GM21526 (cell line): ENCODE measurements at regions not wholly inside any gene's neighbourhood (a gene's known extent, or its start where the extent isn't known, plus 50 kb on each side); places are given as distances from the start of the nearest gene placed in this dataset.
"Not testable (repeated sequence)": the region's sequence is repeated elsewhere in the genome, so short reads cannot be mapped to it uniquely, and the experiment has no call there.

Source experiments
- ATAC-seq: cut with Tn5 transposase; IDR thresholded peaks from one replicate; pipeline ENCODE4 v1.9.1; 2021; ENCODE audit warnings: moderate library complexity; ENCODE audit not compliant: unreplicated experiment, low FRiP score

DNA sequence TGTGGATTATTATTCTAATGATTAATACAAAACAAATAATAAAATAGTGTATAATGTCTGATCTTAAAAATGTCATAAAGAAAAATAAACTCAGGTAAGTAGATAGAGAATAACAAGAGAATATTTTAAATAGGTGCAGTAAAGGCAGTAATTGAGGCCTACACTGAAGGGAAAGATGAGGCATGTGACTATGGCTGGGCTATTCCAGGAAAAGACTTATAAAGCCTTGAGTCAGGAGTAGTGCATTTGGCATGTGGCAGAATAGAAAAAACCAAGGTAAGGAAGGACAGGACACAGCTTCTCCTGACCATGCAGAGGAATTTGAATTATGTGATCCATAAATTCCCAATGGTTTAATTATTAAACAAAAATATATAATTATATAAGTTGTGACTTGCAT, 215.6 kb upstream of the C1QTNF3 start:
- not testable (repeated sequence) for ATAC-seq

DNA sequence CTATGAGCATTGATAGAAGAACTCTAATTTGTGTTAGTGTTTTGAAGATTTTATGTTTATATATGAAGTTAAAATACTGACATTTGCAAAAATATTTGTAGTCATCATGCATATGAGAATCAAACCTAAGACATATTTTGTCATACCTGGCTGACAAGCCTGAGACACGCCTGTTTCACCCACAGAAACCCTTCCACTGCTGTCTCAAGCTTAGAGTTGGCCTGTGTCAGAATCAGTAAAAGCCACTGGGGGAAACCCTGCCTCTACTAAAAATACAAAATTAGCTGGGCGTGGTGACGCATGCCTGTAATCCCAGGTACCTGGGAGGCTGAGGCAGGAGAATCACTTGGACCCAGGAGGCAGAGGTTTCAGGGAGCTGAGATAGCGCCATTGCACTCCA, 218.0 kb upstream of the C1QTNF3 start:
- ATAC-seq: not testable (repeated sequence)

DNA sequence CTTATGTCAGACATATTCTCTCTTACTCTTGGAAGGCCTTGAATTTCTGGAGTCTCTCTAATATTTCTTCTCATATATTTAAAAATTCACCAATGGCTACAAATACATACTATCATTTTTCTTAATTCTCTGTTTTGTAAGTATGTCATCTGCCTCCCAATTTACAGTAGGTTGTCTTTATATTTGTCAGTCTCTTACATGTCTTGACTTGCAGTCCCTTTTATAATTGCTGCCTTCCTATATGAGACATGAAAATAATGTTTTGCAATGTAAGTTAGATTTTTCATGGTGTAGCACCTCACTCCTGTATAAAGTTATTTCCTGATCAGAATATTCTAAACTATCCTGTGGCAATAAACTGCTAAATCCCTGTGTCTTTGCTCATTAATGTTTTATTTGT, 223.1 kb upstream of the C1QTNF3 start:
- ATAC-seq: not testable (repeated sequence)

DNA sequence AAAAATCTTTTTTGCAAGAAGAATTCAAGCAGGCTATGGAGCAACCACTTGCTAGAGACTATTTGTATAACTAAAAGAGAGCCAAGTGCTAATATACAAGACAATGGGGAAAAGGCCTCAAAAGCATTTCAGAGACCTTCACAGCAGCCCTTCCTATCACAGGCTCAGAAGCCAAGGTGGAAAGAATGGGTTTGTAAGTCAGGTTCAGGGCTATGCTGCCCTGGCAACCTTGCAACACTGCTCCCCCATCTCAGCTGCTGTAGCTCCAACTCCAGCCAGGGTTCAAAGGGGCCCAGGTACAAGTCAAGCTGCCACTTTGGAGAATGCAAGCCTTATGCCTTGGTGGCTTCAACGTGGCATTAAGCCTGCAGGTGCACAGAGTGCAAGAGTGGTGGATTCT, 253.7 kb upstream of the C1QTNF3 start:
- ATAC-seq: not testable (repeated sequence)

DNA sequence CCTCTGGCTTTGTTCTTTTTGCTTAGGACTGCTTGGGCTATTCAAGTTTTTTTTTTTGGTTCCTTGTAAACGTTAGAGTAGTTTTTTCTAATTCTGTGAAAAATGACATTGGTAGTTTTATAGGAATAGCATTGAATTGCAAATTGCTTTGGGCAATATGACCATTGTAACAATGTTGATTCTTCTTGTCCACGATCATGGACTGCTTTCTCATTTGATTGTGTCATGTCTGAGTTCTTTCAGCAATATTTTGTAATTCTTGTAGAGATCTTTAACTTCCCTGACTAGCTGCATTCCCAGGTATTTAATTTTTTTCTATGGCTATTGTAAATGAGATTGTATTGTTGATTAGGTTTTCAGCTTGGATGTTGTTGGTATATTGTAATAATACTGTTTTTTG, 286.2 kb upstream of the C1QTNF3 start:
- ATAC-seq: not testable (repeated sequence)

DNA sequence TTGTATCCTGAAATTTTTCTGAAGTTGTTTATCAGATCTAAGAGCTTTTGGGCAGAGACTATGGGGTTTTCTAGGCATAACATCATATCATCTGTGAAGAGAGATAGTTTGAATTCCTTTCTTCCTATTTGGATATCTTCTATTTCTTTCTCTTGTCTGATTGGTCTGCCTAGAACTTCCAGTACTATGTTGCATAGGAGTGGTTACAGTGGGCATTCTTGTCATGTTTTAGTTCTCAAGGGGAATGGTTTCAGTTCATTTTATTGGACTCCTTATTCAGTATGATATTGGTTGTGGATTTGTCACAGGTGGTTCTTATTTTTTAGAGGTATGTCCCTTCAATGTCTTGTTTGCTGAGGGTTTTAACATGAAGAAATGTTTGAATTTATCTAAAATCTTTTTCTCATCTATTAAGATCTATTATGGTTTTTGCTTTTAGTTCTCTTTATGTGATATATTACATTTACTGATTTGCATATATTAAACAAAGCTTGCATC, 286.6 kb upstream of the C1QTNF3 start:
- not testable (repeated sequence) for ATAC-seq

DNA sequence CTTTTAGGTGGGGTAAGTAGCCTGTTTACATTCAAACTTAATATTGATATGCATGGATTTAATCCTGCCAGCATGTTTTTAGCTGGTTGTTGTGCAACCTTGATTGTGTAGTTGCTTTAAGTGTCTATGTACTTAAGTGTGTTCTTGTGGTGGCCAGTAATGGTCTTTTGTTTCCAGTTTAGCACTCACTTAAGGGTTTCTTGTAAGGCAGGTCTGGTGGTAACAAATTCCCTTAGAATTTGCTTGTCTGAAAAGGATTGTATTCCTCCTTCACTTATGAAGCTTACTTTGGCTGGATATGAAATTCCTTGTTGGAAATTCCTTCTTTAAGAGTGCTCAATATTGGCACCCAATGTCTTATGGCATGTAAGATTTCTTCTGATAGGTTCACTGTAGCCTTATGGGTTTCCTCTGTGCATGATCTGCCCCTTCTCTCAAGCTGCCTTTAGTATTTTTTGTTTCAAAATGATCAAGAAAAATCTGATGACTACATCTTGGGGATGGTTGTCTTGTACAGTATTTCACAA, 289.0 kb upstream of the C1QTNF3 start:
- ATAC-seq: not testable (repeated sequence)

DNA sequence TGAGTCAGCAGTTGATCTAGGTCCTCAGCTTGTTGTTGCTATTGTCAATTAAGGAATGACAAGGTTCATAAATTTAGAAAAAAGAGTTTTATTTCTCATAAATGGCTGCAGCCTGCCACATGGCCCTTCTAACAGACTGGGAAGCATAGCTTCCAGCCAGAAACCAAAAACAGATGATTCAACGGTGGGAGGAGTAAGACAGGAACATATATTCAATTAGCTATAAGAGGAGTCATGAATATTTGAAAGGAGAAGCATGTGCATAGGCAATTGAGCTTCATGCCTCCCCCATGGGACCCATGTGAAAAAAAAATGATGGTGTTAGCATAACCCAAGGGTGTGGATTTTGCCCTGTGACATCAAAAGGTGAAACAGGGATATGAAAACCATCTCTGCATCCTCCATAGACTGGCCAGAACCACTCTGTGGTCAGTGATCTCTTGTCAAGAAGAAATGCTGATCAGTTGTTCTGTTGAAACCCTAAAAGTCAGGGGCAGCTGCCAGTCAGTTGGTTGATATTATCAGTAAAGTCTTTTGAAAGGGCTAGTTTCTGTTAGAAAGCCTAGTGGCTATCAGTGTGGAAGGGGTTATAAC, 296.5 kb upstream of the C1QTNF3 start:
- not testable (repeated sequence) for ATAC-seq

DNA sequence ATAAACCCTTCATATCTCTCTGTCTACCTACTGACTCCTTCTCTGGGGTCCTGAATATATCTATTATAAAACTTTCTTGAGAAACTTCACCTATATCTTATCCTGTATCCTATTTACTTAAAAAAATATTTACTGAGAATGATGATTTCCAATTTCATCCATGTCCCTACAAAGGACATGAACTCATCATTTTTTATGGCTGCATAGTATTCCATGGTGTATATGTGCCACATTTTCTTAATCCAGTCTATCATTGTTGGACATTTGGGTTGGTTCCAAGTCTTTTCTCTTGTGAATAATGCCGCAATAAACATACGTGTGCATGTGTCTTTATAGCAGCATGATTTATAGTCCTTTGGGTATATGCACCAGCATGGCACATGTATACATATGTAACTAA, 301.7 kb upstream of the RAI14 start:
- not testable (repeated sequence) for ATAC-seq

DNA sequence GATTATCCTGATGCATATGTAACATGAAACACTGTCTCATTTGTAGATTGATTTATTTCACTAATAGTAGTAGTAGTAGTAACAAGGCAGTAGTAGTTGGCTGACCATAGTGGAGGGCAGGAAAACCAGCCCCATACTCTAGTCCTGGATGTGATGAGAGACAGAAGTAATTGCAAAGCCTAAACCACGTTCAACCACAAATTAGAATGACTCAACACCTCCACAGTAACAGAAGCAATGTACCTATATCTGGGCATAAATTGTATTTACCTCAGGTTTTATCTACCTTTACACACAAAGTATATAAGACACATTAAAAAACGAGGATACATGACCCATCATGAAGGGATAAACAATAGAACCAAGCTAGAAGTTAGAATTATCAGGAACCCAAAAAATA, 284.7 kb upstream of the RAI14 start:
- ATAC-seq: not testable (repeated sequence)

DNA sequence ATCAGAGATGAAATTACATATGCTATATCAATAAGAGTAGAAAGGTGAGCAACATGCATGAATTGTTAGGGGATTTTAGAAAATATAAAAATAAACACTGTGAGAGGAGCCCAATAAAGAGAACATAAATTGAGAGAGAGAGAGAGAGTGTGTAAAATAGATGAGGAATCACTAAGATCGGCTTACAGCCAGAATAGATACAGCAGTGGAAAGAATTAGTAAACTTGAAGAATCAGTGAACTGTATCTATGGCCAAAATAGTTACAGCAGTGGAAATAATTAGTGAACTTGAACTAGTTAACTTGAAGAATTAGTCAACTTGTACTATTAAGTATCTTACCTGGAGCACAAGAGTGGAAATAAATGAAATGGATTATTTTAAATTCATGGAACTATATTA, 284.3 kb upstream of the RAI14 start:
- not testable (repeated sequence) for ATAC-seq

DNA sequence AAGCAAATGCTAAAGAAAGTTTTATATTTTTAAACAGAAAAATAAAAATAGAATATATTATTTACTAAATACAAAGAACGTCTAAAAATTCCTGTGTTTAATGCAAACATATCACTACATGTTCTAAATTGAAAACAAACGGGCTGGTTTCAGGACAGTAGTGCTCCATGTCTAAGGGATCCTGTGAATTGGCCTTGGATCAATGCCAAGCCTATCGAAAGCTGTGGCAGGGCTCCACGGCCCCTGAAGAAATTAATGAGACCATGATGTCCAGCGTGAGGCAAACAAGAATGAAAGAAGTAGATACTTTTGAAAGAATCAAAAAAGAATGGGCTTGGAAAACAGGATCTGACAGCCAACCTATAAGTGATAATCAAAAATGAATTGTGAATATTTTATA, 283.4 kb upstream of the RAI14 start:
- ATAC-seq: not testable (repeated sequence)

DNA sequence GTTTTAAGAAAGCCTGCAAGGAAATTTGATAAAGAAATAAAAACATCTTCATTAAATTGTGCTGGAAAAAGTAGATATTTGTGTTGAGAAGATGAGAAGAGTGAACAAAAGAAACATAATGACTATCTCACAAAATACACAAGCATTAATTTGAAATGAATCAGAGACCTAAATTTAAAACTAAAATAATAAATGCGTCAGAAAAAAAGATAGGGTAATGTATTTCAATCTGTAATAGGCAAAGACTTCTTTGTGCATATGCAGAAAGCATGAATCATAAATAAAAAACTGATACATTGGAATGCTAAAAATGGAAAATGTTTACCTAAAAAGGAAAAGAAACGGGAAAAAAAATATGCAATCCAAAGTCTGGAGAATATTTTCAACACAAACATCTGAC, 278.5 kb upstream of the RAI14 start:
- not testable (repeated sequence) for ATAC-seq

DNA sequence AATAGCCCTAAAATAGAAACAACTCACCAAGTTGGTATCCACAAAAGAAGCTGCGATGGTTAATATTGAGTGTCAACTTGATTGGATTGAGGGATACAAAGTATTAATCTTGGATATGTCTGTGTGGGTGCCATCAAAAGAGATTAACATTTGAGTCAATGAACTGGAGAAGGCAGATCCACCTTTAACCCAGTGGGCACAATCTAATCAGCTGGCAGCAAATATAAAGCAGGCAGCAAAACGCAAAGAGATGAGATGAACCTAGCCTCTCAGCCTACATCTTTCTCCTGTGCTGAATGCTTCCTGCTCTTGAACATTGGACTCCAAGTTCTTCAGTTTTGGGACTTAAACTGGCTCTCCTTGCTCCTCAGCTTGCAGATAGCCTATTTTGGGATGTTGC, 277.6 kb upstream of the RAI14 start:
- not testable (repeated sequence) for ATAC-seq

DNA sequence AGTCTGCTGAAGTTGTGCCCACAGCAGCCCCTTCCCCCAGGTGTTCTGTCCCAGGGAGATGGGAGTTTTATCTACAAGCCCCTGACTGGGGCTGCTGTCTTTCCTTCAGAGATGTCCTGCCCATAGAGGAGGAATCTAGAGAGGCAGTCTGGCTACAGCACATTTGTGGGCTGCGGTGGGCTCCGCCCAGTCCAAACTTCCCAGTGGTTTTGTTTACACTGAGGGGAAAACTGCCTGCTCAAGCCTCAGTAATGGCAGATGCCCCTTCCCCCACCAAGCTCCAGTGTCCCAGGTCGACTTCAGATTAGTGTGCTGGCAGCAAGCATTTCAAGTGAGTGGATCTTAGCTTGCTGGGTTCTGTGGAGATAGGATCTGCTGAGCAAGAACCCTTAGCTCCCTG, 267.4 kb upstream of the RAI14 start:
- not testable (repeated sequence) for ATAC-seq

DNA sequence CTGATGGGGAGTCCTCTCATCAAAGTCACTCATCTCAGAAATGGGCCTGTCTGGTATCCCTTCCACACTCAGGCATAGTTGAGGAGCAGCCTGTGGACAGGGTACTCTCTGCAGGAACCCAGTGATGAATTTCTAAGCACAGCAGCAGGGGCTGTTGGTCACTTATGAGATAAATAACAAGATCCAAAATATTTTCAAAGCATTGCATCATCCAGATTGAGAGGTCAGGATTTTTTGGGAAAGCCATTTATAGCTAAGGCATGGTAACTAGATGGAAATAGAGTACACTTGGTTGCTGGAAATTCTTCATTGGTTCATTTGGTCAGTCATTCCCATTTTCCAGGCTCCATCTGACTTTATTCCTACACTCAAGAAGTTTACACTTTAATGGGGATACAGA, 246.8 kb upstream of the RAI14 start:
- no peak for ATAC-seq

DNA sequence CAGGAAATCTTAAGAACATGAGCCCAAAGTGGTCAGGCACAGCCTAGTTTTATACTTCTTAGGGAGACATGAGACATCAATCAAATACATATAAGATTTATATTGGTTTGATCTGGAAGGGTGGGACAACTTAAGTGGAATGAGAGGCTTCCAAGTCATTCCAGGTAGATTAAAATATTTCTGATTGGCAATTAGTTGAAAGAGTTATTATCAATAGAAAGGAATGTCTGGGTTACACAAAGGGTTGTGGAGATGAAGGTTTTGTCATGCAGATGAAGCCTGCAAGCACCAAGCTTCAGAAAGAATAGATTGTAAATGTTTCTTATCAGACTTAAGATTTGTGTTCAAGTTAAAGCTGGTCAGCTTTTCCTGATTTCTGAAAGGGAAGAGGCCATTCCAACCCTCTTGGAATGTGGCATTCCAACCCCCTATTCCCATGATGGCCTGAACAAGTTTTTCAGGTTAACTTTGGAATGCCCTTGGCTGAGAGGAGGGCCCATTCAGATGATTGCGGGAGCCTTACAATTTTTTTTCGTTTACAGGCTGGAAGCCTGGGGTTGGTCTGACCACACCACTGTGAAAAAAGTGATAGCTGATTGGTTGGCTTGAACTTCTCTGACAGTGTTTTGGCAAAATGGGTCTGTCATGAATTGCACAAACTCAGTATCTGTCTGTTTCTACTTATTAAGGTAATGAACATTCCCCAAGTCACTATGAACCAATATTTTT, 245.6 kb upstream of the RAI14 start:
- no peak for ATAC-seq

DNA sequence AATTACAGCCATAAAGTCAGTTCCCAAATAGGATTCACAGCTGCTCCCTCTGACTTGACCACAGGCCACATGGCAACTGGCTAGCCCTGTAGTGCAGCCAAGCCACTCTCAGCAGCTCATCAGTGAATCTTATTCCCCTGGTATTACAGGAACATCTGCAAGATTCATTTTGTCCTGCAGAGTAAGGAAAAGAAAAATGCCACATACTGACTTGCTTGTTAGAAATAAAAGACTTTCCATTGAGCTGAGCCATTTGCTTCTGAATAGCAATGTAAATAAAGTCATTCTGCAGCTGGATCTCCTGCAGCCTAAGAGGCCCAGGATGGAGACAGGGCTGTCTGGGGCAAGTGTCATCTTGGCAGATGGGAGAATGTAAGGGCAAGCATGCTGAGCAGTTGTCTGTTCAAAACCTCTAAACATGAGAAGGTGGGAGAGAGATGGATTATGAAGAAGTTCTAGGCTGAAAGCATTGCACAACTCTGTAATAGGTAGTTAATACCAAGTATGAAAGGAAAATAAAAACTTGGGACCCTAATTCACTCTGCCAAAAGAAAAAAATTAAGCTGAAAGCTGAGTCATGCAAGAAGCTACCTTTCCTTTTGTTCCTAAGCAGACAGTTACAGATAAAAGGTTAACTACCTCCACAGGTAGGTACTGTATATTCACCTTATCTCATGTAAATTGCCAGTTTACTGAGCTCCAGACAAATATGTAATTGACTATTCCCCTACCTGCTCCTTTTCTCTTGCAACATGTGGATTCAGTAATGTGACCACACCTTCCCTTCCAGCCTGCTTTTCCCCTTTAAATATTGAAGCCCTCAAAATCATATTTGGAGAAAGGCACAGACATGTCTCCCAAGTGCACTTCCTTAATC, 244.4 kb upstream of the RAI14 start:
- no peak for ATAC-seq

DNA sequence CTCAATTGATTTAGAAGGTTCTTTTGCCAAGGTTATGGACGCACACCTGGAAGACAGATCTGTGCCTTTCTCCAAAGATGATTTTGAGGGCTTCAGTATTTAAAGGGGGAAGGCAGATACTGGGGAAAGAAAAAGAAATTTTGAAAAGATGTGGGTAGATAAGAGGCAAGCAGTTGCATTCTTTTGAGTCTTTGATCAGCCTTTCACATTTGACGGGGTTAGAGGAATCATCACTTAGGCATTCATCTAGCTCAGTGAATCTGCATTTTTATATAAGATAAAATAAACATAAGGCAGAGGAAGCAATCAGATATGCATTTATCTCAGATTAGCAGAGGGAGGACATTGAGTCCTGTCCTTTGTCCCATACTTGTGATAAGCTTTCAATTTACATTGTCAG, 243.4 kb upstream of the RAI14 start:
- ATAC-seq: no peak

DNA sequence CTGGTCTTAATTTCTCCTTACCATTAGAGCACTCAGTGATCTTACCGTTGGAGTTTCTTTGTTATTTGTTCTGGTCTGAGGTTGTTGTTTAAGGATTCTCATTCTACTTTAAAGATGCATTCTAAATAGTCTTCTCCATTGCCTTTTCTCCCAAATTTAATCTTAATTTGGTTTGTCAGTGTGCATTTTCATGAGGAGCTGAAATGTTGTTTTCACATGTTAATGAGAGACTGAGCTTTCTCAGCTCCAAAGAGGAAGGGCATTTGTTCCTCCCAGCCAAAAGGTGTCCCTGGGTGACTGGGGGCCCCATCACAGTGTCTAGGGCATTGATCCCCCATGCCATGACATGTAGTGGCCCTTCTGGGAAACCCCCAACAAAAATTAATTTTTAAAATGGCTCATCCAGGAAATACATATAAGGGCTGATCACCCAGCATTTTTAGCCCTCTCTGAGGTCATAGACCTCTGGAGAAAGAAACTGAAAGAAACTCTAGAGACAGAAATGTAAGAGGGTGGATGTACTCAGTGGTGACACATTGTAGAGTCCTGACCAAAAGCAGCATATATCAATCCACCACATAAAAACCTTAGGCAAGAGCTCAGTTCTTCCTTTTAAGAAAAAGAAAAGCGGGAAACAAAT, 240.4 kb upstream of the RAI14 start:
- peak; percentile 99 for ATAC-seq
